ENCODE measurements at regions not wholly inside any gene's neighbourhood (a gene's known extent, or its start where the extent isn't known, plus 50 kb on each side); places are given as distances from the start of the nearest gene placed in this dataset.

- Histone ChIP-seq H3K27ac (replicated peaks) (no peak overlapping the region), H3K36me3 (no peaks in the 10 kb centered on the region), H3K4me1 (no peaks in the 10 kb centered on the region), H3K27me3 (ENCODE audit: low read depth) (no peaks in the 10 kb centered on the region), H3K4me3 (no peak overlapping the region), H3K9me3 (replicated peaks) (no peaks in the 10 kb centered on the region)
- intact Hi-C loops (cut with micrococcal nuclease): no loop called here
- DNase-seq: no peak
- no peak for TF ChIP-seq CTCF (IDR thresholded peaks at IDR 0.05; ENCODE audit: borderline replicate concordance)
Measured at GRCh38 chr6:50970908-50971307, 152.2 kb downstream of the TFAP2B start.

GRCh38 chr6:50973464-50973863 is 154.8 kb downstream of the TFAP2B start:
- Histone ChIP-seq H3K9me3 (replicated peaks) (no peaks in the 10 kb centered on the region), H3K4me1 (no peaks in the 10 kb centered on the region), H3K27ac (replicated peaks) (no peak overlapping the region), H3K4me3 (no peak overlapping the region), H3K27me3 (ENCODE audit: low read depth) (no peaks in the 10 kb centered on the region), H3K36me3 (no peaks in the 10 kb centered on the region)
- intact Hi-C loops (cut with micrococcal nuclease): no loop called here
- no peak for TF ChIP-seq CTCF (IDR thresholded peaks at IDR 0.05; ENCODE audit: borderline replicate concordance)
- DNase-seq: no peak

GRCh38 chr6:50974319-50974718 is 155.6 kb downstream of the TFAP2B start:
- TF ChIP-seq CTCF (IDR thresholded peaks at IDR 0.05; ENCODE audit: borderline replicate concordance): no peak
- H3K36me3 ChIP-seq: no peaks in the 10 kb centered on the region
- intact Hi-C loops (cut with micrococcal nuclease): no loop called here

GRCh38 chr6:50975216-50975615 is 156.5 kb downstream of the TFAP2B start:
- intact Hi-C loops (cut with micrococcal nuclease): no loop called here
- Histone ChIP-seq H3K36me3 (no peaks in the 10 kb centered on the region), H3K27ac (replicated peaks) (no peak overlapping the region), H3K27me3 (ENCODE audit: low read depth) (no peaks in the 10 kb centered on the region), H3K4me3 (no peak overlapping the region), H3K4me1 (no peaks in the 10 kb centered on the region), H3K9me3 (replicated peaks) (no peaks in the 10 kb centered on the region)
- TF ChIP-seq CTCF (IDR thresholded peaks at IDR 0.05; ENCODE audit: borderline replicate concordance): no peak
- no peak for DNase-seq

More at GRCh38 chr6:50974319-50974718, 155.6 kb downstream of the TFAP2B start:
- Histone ChIP-seq H3K9me3 (replicated peaks) (no peaks in the 10 kb centered on the region), H3K4me3 (no peak overlapping the region), H3K4me1 (no peaks in the 10 kb centered on the region), H3K27me3 (ENCODE audit: low read depth) (no peaks in the 10 kb centered on the region), H3K27ac (replicated peaks) (no peak overlapping the region)
- DNase-seq: no peak

GRCh38 chr6:50976907-50977306 is 158.2 kb downstream of the TFAP2B start:
- H3K4me1 ChIP-seq: no peaks in the 10 kb centered on the region
- H3K27me3 ChIP-seq (ENCODE audit: low read depth): no peaks in the 10 kb centered on the region
- DNase-seq: no peak
- H3K4me3 ChIP-seq: no peak overlapping the region
- H3K27ac ChIP-seq (replicated peaks): no peak overlapping the region
- no peak for TF ChIP-seq CTCF (IDR thresholded peaks at IDR 0.05; ENCODE audit: borderline replicate concordance)
- H3K36me3 ChIP-seq: no peaks in the 10 kb centered on the region
- intact Hi-C loops (cut with micrococcal nuclease): no loop called here
- no peaks in the 10 kb centered on the region for H3K9me3 ChIP-seq (replicated peaks)

- Histone ChIP-seq H3K27me3 (ENCODE audit: low read depth) (no peaks in the 10 kb centered on the region), H3K4me1 (no peaks in the 10 kb centered on the region), H3K36me3 (no peaks in the 10 kb centered on the region), H3K27ac (replicated peaks) (no peak overlapping the region), H3K9me3 (replicated peaks) (no peaks in the 10 kb centered on the region), H3K4me3 (no peak overlapping the region)
- intact Hi-C loops (cut with micrococcal nuclease): no loop called here
- no peak for DNase-seq
- no peak for TF ChIP-seq CTCF (IDR thresholded peaks at IDR 0.05; ENCODE audit: borderline replicate concordance)
Measured at GRCh38 chr6:50977796-50978195, 159.1 kb downstream of the TFAP2B start.
